ENCODE measurements at regions not wholly inside any gene's neighbourhood (a gene's known extent, or its start where the extent isn't known, plus 50 kb on each side); places are given as distances from the start of the nearest gene placed in this dataset.

GRCh38 chr2:16437189-16437588 is 228.4 kb downstream of the CYRIA start:
- Histone ChIP-seq H3K4me3 (ENCODE audit: low read depth, low read length) (no peak overlapping the region), H3K36me3 (ENCODE audit: control insufficient read depth, insufficient read depth, low read length) (no peaks in the 10 kb centered on the region), H3K27me3 (ENCODE audit: control insufficient read depth, insufficient read depth, low read length) (no peaks in the 10 kb centered on the region)
- DNase-seq (ENCODE audit: low read depth) (no peak), FAIRE-seq (no peak)
- no peak for TF ChIP-seq CTCF (IDR thresholded peaks at IDR 0.05; ENCODE audit: insufficient read depth, low read length, severe bottlenecking)

- no peak overlapping the region for H3K4me3 ChIP-seq (ENCODE audit: low read depth, low read length)
- H3K36me3 ChIP-seq (ENCODE audit: control insufficient read depth, insufficient read depth, low read length), result no peaks in the 10 kb centered on the region
- FAIRE-seq, result no peak
- no peaks in the 10 kb centered on the region for H3K27me3 ChIP-seq (ENCODE audit: control insufficient read depth, insufficient read depth, low read length)
- no peak for TF ChIP-seq CTCF (IDR thresholded peaks at IDR 0.05; ENCODE audit: insufficient read depth, low read length, severe bottlenecking)
- DNase-seq (ENCODE audit: low read depth), result peak; percentile 2
Measured at GRCh38 chr2:16434393-16434792, 231.2 kb downstream of the CYRIA start.

DNA sequence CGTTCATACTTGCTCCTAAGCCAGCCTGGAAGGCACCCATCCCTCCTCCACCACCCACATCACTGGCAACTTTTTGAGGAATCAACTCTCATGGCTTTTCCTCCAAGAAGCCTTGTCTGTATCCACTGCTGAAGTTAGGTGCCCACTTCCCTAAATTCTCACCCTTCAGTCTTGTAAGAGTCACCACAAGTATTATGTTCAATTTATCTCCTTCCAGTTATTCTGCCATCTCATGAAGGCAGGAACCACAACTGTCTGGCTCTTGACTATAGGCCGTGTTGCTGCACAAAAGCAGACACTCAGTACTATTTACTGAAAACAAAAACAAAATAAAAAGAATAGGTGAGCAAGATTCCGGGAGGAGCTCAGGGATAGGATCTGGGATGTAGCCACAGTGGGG is 234.8 kb downstream of the CYRIA start:
- H3K27me3 ChIP-seq (ENCODE audit: control insufficient read depth, insufficient read depth, low read length), result no peaks in the 10 kb centered on the region
- no peaks in the 10 kb centered on the region for H3K36me3 ChIP-seq (ENCODE audit: control insufficient read depth, insufficient read depth, low read length)
- DNase-seq (ENCODE audit: low read depth) (no peak), FAIRE-seq (no peak)
- H3K4me3 ChIP-seq (ENCODE audit: low read depth, low read length), result no peak overlapping the region
- TF ChIP-seq CTCF (IDR thresholded peaks at IDR 0.05; ENCODE audit: insufficient read depth, low read length, severe bottlenecking), result no peak

GRCh38 chr2:16429431-16430145 is 236.0 kb downstream of the CYRIA start:
- TF ChIP-seq CTCF (IDR thresholded peaks at IDR 0.05; ENCODE audit: insufficient read depth, low read length, severe bottlenecking), result no peak
- no peak for FAIRE-seq
- Histone ChIP-seq H3K4me3 (ENCODE audit: low read depth, low read length) (no peak overlapping the region), H3K36me3 (ENCODE audit: control insufficient read depth, insufficient read depth, low read length) (no peaks in the 10 kb centered on the region), H3K27me3 (ENCODE audit: control insufficient read depth, insufficient read depth, low read length) (no peaks in the 10 kb centered on the region)
- DNase-seq (ENCODE audit: low read depth), result no peak

DNA sequence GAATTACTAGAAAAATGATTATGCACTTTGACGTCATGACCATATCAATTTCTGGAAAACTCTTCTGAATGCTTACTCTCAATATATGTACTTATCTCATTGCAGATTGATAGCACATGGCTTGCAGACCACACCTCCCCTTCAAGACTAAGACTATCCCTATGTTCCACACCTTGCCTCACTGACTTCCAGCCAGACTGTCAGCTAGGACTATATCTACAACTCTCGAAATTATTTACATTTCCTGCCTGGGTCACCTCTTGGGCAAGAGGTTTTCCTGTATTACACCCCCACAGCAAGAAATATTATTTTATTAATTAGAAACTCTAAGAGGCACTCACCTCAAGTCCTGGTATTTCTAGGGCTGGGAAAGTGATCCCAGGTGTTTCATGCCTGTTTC is 236.6 kb downstream of the CYRIA start:
- DNase-seq (ENCODE audit: low read depth) (no peak), FAIRE-seq (no peak)
- no peak overlapping the region for H3K4me3 ChIP-seq (ENCODE audit: low read depth, low read length)
- H3K27me3 ChIP-seq (ENCODE audit: control insufficient read depth, insufficient read depth, low read length), result no peaks in the 10 kb centered on the region
- no peaks in the 10 kb centered on the region for H3K36me3 ChIP-seq (ENCODE audit: control insufficient read depth, insufficient read depth, low read length)
- no peak for TF ChIP-seq CTCF (IDR thresholded peaks at IDR 0.05; ENCODE audit: insufficient read depth, low read length, severe bottlenecking)
